Activated CD8-positive, alpha-beta T cell treated with anti-CD3 and anti-CD28 coated beads for 36 hours (primary cell): ENCODE measurements at regions not wholly inside any gene's neighbourhood (a gene's known extent, or its start where the extent isn't known, plus 50 kb on each side); places are given as distances from the start of the nearest gene placed in this dataset.

Experiments used
- ATAC-seq: fragments of 200-7000 bp; cut with Tn5 transposase; one replicate; pipeline ENCODE4 v1.10.0; 2021; ENCODE audit warnings: mild to moderate bottlenecking, moderate library complexity
- CTCF ChIA-PET: fragments of 350-600 bp; sonication (Branson Sonifier 250); formaldehyde crosslinking; loops from one replicate; lab custom pipeline; 2021; ENCODE audit warnings: antibody characterized with exemption; lab: Charles Lee
- POLR2A ChIA-PET: fragments of 350-600 bp; sonication (Branson Sonifier 250); formaldehyde crosslinking; loops from one replicate; lab custom pipeline; 2021; ENCODE audit warnings: antibody characterized with exemption; lab: Charles Lee
- DNase-seq: peaks from one replicate; pipeline ENCODE4 v3.0.0-alpha.2; 2020
- H3K27ac Mint-ChIP-seq: one replicate; pipeline ENCODE4 v1.8.0; 2021; ENCODE audit warnings: mild to moderate bottlenecking, mixed read lengths
- H3K27me3 Mint-ChIP-seq: one replicate; pipeline ENCODE4 v1.8.0; 2021; ENCODE audit warnings: mixed read lengths
- H3K36me3 Mint-ChIP-seq: one replicate; pipeline ENCODE4 v1.8.0; 2021; ENCODE audit warnings: low read depth, mixed read lengths
- H3K4me1 Mint-ChIP-seq: one replicate; pipeline ENCODE4 v1.8.0; 2021; ENCODE audit warnings: low read depth, mixed read lengths
- H3K4me3 Mint-ChIP-seq: one replicate; pipeline ENCODE4 v1.8.0; 2021; ENCODE audit warnings: mild to moderate bottlenecking, moderate library complexity, mixed read lengths
- H3K9me3 Mint-ChIP-seq: one replicate; pipeline ENCODE4 v1.8.0; 2021; ENCODE audit warnings: mixed read lengths
- CTCF ChIP-seq: fragments of 200-600 bp; IDR thresholded peaks from one replicate; pipeline ENCODE4 v1.8.0; 2022; ENCODE audit warnings: antibody characterized with exemption, mild to moderate bottlenecking
- intact Hi-C: fragments of 100-400 bp; cut with micrococcal nuclease; formaldehyde crosslinking; loops from one replicate; pipeline ENCODE4 v1.10.0; 2022

GRCh38 chr5:2158767-2159166 lies 276.0 kb upstream of the IRX4 start:
- CTCF ChIA-PET, result no interaction called here

GRCh38 chr5:2158109-2158508 lies 275.4 kb upstream of the IRX4 start:
- Mint-ChIP-seq H3K9me3 (no peaks in the 10 kb centered on the region), H3K36me3 (no peaks in the 10 kb centered on the region), H3K4me1 (no peaks in the 10 kb centered on the region), H3K27ac (no peak overlapping the region), H3K27me3 (peaks cover 3% of the 10 kb centered on the region), H3K4me3 (no peak overlapping the region)
- intact Hi-C loops, result no loop called here
- ChIA-PET POLR2A (no interaction called here), CTCF (interaction anchor here (0.9 kb wide), 1 partner anchor 8 kb away, joined by 3 read pairs; no protein-coding TSS in a partner anchor)
- no peak for DNase-seq
- ATAC-seq, result no peak
- TF ChIP-seq CTCF, result no peak

More at GRCh38 chr5:2158767-2159166, 276.0 kb upstream of the IRX4 start:
- no peak overlapping the region for H3K27ac Mint-ChIP-seq
- no peaks in the 10 kb centered on the region for H3K4me1 Mint-ChIP-seq
- POLR2A ChIA-PET, result no interaction called here
- H3K27me3 Mint-ChIP-seq, result peaks cover 3% of the 10 kb centered on the region
- no peaks in the 10 kb centered on the region for H3K9me3 Mint-ChIP-seq
- TF ChIP-seq CTCF, result no peak
- H3K4me3 Mint-ChIP-seq, result no peak overlapping the region
- ATAC-seq, result no peak
- DNase-seq, result no peak
- intact Hi-C loops, result no loop called here
- no peaks in the 10 kb centered on the region for H3K36me3 Mint-ChIP-seq

GRCh38 chr5:2157372-2157771 lies 274.6 kb upstream of the IRX4 start:
- POLR2A ChIA-PET, result no interaction called here

GRCh38 chr5:2156358-2157059 lies 273.8 kb upstream of the IRX4 start:
- Mint-ChIP-seq H3K36me3 (no peaks in the 10 kb centered on the region), H3K4me3 (no peak overlapping the region), H3K9me3 (peaks cover 2% of the 10 kb centered on the region), H3K27me3 (peaks cover 1% of the 10 kb centered on the region), H3K27ac (no peak overlapping the region), H3K4me1 (no peaks in the 10 kb centered on the region)
- ATAC-seq, result no peak
- TF ChIP-seq CTCF, result no peak
- DNase-seq, result no peak
- intact Hi-C loops, result no loop called here
- POLR2A ChIA-PET, result no interaction called here
- CTCF ChIA-PET, result no interaction called here

More at GRCh38 chr5:2157372-2157771, 274.6 kb upstream of the IRX4 start:
- H3K27ac Mint-ChIP-seq, result no peak overlapping the region
- no peaks in the 10 kb centered on the region for H3K4me1 Mint-ChIP-seq
- no peak overlapping the region for H3K4me3 Mint-ChIP-seq
- intact Hi-C loops, result no loop called here
- H3K9me3 Mint-ChIP-seq, result no peaks in the 10 kb centered on the region
- DNase-seq (no peak), ATAC-seq (no peak)
- CTCF ChIA-PET, result interaction anchor here (0.9 kb wide), 1 partner anchor 8 kb away, joined by 3 read pairs; no protein-coding TSS in a partner anchor
- TF ChIP-seq CTCF, result no peak
- H3K36me3 Mint-ChIP-seq, result no peaks in the 10 kb centered on the region
- no peaks in the 10 kb centered on the region for H3K27me3 Mint-ChIP-seq

- intact Hi-C loops, result no loop called here
- no peaks in the 10 kb centered on the region for H3K4me1 Mint-ChIP-seq
- POLR2A ChIA-PET, result no interaction called here
These were observed 272.8 kb upstream of the IRX4 start for GRCh38 chr5:2155556-2155955.

More at GRCh38 chr5:2155556-2155955, 272.8 kb upstream of the IRX4 start:
- no peak overlapping the region for H3K4me3 Mint-ChIP-seq
- TF ChIP-seq CTCF, result no peak
- no peak overlapping the region for H3K27ac Mint-ChIP-seq
- ATAC-seq (no peak), DNase-seq (no peak)
- H3K27me3 Mint-ChIP-seq, result peaks cover 5% of the 10 kb centered on the region
- H3K9me3 Mint-ChIP-seq, result peaks cover 3% of the 10 kb centered on the region
- CTCF ChIA-PET, result no interaction called here
- H3K36me3 Mint-ChIP-seq, result no peaks in the 10 kb centered on the region
